IPS-NIHi11 (cell line): ENCODE measurements at regions not wholly inside any gene's neighbourhood (a gene's known extent, or its start where the extent isn't known, plus 50 kb on each side); places are given as distances from the start of the nearest gene placed in this dataset.
"Not testable (repeated sequence)": the region's sequence is repeated elsewhere in the genome, so short reads cannot be mapped to it uniquely, and the experiment has no call there.

Experiments used
- DNase-seq: peaks from one replicate; pipeline ENCODE4 v3.0.0; 2012; ENCODE audit warnings: mixed read lengths, low spot score

DNA sequence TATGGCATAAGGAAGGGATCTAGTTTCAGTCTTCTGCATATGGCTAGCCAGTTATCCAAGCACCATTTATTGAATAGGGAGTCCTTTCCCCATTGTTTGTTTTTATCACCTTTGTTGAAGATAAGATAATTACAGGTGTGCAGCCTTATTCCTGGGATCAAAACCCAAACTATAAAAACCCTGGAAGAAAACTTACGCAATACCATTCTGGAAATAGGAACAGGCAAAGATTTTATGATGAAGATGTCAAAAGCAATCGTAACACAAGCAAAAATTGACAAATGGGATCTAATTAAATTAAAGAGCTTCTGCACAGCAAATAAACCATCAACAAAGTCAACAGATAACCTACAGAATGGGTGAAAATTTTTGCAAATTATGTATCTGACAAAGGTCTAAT, 128.5 kb upstream of the DCN start:
- DNase-seq, result no peak

GRCh38 chr12:91309450-91309849, 126.8 kb upstream of the DCN start:
- no peak for DNase-seq

DNA sequence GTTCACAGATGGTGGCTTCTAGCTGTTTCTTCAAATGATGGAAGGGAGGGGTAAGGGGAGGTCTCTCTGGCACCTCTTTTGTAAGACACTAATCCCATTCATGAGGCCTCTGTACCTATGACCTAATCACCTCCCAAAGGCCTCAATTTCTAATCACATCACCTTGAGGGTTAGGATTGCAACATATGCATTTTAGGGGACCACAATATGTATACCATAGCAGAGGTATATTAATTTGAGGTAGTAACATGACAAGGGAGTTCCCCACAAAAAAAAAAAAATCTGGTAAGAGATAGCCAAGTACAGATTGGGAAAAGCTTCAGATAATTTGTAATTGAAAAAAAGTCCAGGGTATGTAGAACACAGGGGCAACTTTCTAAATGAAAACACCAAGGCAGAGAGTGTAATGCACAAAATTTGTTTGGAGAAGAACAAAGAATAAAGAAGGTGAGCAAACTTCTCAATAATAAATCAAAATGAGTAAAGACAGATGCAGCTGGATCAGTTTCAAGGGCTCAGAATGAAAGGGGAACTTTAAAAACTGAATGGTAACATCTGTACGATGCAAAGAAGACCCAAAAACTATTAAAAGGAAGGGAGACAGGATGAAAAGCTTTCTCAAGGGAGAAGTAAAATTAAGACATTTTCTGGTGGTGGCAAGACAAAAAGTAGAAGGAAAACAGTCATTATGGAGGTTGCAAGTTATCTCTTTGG, 125.5 kb upstream of the DCN start:
- DNase-seq, result no peak

DNA sequence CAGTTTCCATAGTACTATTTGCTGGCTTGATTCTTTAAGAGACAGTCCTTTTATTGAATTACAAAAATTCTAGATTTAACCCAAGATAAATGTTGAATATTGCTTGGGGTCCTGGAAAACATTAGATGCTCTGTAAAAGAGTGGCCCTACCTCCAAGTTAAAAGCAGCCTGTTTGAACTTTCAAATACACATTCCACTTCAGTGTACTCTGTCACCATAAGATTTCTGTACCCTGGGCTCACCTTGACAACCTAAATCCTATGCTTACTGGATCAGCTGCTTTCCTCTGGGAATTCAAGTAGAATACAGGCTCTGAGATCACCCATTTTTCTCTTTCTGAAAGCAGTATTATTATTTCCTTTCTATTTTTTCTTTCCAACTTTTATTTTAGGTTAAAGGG, 107.7 kb upstream of the DCN start:
- no peak for DNase-seq

DNA sequence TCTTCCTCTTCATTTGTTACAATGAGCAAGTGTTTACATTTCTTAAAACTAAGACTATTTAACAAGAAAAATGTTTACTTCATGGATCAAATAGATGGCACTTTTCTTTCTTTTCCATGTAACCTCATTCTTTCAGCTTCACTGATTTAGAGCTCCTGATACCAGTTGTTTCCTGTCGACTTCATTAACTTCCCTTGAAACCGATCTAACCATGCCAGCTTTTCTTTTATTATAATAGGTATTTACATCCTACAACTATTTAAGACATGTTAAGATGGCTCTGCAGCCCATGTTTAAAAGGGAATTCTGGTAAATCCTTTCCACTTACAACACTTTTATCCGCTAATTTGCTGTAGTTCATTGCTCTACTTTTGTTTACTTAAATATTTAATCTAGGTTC, 107.3 kb upstream of the DCN start:
- no peak for DNase-seq

GRCh38 chr12:91289072-91289471, 106.5 kb upstream of the DCN start:
- no peak for DNase-seq

DNA sequence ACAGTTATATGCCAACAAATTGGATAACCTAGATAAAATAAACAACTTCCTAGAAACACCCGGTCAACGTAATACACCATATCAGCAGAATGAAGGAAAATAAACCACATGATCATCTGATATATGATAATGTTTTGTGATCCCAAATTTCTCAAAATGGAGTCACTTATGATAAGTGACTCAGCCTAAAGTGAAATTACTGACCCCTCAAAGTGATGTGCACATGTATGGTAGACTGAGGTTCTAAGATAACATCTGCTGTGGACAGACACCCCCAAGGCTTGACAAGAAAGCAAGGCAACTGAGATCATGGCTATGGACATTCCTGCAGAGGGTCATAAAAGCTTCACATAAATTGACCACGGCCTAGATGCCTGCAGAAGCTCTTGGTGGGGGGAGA, 105.1 kb upstream of the DCN start:
- no peak for DNase-seq

DNA sequence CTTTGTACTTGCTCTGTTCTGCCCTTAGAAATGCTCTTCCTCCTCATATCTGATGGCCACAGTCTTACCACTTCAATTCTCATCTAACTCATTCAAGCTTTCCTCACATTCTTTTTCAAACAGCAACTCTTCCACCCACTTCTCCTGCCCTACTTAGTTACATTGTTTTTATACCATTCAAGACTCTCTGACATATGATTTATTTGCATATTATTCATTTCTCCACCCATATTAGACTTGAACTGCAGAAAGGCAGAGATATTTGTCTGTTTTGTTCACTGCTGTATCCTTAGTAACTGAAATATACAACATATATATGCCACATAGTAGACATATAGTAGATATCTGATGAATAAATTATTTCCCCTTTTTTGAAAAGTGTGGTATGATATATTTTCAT, 95.5 kb upstream of the DCN start:
- DNase-seq, result no peak

GRCh38 chr12:91276509-91276908, 93.9 kb upstream of the DCN start:
- DNase-seq, result no peak

DNA sequence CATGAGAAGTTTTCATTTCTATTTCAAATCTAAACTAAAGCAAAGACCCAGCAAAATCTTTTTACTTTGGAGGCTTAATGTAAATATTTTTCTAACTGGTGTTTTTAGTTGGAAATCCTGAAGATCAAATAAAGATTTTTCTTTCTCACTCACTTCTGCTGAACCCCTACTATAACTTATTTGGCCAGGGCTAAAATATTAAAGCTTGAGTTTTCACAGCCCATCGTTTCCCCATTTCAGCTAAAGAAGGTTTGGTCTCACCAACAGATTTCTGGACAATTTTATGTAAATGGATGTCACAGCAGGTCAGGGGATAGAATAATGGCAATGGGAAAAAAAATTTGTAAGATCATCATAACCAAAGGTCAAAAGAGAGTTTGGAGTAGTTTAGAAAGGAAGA, 92.7 kb upstream of the DCN start:
- no peak for DNase-seq

DNA sequence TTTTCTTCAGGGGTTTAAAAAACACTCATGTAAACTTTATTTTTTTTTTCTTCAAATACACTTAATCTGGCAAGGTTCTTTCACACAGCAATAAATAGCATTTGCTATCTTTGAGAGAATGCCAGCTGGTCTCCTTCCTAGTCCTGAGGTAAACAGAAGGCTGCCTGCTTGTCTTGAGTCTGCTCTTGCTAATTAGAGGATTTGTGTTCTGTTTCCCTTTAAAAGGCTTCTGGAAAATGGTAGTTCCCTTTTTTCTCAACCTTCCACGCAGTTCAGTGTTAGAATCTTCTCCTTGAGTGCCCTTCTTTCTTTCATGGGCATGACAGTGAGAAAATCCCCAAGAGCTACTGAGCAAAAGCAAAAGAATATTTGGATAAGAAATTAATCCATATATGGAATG, 92.3 kb upstream of the DCN start:
- no peak for DNase-seq

DNA sequence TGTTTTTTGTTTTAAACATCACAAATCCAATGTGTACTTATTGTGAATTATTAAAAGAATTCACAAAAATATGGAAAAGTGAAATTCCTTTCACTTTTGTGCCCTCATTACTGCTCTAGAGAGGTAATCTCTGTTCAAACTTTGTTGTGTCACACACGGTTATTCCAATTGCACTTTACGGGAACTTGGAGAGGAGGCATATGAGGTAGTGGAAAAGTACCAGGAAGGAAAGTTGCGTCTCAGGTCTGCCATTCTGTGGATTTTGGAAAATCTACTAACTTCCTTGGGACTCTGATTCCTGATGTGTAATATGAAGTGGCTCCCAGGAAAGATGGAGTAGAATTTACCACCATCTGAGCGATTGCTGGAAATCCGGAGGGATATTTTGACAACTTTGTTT, 90.9 kb upstream of the DCN start:
- no peak for DNase-seq

DNA sequence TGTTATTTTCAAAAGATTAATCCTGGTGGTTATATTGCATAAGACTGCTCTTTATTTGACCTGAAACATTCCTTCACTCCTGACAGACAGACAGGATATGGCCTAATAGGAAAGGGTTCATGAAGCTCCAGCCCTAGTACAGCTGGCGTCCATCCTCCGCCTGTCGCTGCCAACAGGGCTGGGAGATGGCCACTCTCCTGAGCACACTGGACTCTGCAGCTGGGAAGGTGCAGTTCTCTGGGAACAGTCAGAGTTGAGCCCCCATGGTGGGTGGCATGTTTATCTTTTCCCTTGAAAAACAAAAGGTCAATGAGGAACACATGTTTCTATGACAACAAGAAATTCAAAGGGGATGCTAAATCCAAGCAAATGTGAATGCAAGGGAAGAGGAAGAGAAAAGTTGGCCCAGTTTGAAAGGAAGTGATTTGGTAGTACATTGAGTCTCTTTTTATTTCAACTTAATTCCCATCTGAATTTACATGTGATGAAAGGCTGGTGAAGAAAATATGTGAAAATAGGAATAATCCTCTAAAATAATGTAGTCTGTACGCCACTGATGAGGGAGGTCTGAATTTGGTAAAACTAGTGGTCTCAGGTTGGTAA, 89.9 kb upstream of the DCN start:
- DNase-seq, result peak; percentile 26

- no peak for DNase-seq
Measured at GRCh38 chr12:91271185-91271584, 88.6 kb upstream of the DCN start.

GRCh38 chr12:91267039-91267438, 84.4 kb upstream of the DCN start:
- DNase-seq, result no peak

DNA sequence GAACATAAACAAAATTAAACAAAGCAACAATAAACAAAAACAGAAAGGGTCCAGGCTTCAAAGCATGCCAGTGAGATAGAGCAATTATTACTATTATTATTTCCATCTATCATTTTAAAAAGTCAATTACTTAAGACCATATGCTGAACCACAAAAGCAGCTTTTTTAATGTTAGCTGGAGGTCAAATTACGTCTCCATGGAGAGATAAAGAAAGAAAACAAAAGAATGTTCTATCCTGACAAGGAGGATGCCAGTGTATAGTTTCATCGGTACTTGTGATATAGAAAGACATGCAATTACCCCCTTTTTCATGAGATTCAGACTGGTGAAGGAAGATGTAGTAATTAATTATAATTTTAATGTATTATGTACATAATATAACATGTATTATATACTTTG, 81.6 kb upstream of the DCN start:
- DNase-seq, result no peak

GRCh38 chr12:91261820-91262676, 79.4 kb upstream of the DCN start:
- DNase-seq, result no peak

DNA sequence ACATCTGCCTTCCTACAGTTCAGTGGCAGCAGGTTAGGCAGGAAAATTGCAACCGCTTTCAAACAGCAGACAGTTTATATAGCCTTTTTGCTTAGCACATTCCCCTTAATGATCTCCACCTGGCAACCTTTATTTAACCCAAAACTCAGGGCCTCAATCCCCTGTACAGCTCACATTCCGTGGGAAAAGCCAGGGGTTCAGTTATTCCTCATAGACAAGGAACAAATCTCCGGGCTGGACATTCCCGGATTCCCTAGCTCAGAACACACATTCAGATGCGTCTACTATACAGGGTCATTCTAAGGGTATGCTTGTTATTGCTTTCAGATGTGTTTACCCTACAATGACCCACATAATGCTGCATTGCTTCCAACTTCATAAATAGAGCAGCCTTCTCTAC, 73.8 kb upstream of the DCN start:
- DNase-seq, result no peak

DNA sequence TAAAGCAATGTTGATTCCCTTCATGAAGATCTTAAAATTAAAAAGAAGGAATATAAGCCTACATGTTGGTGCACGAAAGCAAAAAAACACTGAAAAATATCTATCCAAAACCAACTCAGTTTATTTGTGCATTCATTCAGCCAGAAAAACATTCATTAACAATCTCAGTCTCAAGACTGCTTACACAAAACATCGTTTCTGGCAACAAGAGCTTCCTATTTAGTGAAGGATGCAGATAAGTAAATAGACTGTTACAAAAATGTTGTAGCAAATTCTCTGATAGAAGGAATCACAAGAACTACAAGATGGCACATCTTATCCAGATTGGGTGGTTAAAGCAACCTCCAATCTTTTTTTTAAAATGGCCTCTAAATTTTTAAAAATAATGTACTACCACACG, 69.7 kb upstream of the DCN start:
- no peak for DNase-seq

- DNase-seq, result no peak
Measured at GRCh38 chr12:91250273-91250665, 67.7 kb upstream of the DCN start.

GRCh38 chr12:91249518-91250272, 67.1 kb upstream of the DCN start:
- DNase-seq, result no peak

DNA sequence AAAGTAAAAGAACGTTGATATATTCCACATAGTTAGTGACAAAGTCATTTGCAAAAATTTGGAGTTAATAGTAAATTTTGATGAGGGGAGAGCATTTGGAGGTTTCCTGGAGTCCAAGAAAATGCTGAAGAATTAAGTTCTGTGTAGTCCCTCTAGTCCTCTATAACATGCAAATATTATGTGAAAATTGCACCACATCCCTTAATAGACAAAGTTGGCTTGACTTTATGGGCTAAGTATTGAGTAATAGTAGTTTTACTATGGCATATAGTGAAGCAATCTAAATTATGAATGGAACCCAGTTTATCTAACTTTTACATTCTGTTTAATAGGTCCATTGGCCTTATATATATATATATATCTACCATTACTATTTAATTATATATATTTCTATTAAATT, 66.4 kb upstream of the DCN start:
- no peak for DNase-seq

DNA sequence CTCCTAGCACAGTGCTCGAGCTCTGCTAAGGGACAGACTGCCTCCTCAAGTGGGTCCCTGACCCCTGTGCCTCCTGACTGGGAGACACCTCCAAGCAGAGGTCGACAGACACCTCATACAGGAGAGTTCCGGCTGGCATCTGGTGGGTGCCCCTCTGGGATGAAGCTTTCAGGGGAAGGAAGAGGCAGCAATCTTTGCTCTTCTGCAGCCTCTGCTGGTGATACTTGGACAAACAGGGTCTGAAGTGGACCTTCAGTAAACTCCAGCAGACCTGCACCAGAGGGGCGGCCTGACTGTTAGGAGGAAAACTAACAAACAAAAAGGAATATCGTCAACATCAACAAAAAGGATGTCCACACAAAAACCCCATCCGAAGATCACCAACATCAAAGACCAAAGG, 60.6 kb upstream of the DCN start:
- not testable (repeated sequence) for DNase-seq
